ENCODE measurements at regions not wholly inside any gene's neighbourhood (a gene's known extent, or its start where the extent isn't known, plus 50 kb on each side); places are given as distances from the start of the nearest gene placed in this dataset.

- DNase-seq (ENCODE audit: low read depth in 2 of 3, low spot score in 2 of 3): no peak
Observed at GRCh38 chr5:62001640-62002039, 304.4 kb upstream of the KIF2A start.

DNA sequence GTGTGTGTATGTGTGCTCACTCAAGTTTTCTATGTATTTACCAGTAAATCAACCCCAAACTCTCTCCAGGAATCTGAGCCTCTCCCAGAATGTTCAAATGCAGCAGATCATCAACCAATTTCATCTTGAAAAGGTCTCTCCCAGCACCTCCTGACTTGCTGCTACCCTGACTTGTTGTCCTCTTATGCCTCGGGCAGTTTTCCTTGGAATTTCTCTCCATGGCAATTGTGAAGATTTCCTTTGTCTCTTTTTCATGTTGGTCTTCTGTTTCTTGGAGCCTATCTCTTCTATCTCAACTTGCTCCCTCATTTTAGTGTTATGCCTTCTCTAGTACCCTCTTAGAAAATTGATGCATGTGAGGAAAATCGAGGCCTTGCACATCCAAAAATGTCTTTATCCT lies 303.6 kb upstream of the KIF2A start:
- DNase-seq (ENCODE audit: low read depth in 2 of 3, low spot score in 2 of 3): no peak

DNA sequence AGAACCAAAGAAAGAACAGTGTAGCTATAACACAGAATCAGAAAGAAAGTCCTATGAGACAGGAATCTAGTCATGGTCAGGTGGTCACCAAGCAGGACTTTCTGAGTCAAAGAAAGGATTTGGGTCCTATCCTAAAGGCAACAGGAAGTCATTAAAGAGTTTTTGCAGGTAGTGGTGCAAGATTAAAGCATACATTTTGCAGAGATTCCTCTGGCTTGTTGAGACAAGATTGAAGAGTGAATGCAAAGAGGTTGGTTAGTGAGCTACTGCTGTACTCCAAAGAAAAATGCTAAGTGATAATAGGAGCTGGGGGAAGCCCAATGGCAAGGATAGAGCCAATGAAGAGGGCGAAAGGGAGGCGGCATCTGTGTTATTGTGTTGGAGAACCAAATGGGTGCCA lies 300.5 kb upstream of the KIF2A start:
- no peak for DNase-seq (ENCODE audit: low read depth in 2 of 3, low spot score in 2 of 3)

DNA sequence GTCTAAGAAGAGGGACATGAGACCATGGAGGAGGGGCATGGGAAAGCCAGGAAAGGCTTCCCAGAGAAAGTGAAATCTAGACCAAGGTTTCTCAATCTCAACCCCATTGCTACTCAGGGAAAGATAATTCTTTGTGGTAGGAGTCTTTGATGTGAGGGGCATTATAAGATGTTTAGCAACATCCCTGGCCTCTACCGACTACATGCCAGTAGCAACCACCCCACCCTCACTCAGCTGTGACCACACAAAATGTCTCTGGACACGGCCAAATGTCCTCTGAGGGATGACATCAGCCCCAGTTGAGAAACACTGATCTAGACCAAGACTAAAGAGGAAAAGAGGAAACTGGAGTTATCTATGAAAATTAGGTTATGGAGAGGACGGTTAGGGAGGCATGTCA lies 298.5 kb upstream of the KIF2A start:
- DNase-seq (ENCODE audit: low read depth in 2 of 3, low spot score in 2 of 3): no peak

DNA sequence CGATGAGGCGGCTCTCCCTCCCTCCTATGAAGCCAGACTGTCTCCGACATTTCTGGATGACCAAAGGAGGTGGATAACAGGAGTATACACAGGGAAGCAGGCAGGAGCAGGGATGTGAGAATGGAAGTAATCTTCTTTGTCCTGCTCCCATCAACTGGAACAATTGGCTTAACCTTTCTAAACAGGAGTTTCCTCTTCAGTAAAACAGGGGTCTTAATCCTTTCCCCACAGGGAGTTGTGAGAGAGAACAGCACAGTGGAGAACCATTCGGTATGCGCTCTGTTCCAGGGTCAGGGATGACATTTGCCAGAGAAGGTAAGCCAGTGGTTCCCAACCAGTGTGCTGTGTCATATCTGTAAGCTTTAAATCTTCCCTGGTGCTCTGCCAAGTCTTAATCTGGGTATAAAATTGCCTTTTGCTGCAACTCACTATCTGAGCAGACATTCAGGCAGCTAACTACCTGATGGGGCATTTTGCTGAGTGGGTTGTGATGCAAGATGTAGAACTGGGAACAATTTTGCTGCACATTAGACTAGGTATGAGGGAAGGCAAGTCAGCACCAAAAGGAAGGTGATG lies 294.8 kb upstream of the KIF2A start:
- DNase-seq (ENCODE audit: low read depth in 2 of 3, low spot score in 2 of 3): no peak

DNA sequence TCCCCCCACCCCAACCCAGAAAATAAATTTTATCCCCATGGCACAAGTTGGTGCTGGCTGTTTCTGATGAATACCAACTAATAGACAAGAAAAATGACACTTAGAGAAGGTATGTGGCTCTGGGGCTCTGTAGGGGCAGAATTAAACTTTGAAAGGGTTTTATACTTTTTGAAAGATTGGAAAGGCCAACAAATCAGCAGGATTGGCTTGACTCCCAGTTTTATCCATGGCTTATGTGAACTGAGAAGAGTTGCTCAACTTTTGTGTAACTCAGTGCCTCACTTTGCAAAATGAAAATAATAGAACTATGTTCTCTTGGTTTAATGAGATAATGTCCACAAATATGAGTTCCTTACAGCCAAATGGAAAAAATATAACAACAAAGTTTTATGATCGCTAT lies 288.9 kb upstream of the KIF2A start:
- no peak for DNase-seq (ENCODE audit: low read depth in 2 of 3, low spot score in 2 of 3)

DNA sequence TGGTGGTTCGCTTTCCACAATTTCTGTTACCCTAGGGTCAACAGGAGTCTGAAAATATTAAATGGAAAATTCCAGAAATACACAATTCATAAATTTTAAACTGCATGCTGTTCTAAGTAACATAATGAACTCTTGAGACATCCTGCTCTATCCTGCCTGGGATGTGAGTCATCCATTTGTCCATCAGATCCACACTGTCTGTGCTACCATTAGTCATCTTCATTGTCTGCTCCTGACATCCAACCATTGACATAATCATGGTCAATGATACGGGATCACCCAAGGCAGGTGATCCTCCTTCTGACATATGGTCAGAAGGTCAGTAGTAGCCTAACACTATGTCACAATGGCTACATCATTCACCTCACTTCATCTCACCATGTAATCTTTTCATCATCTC lies 276.7 kb upstream of the KIF2A start:
- no peak for DNase-seq (ENCODE audit: low read depth in 2 of 3, low spot score in 2 of 3)

DNA sequence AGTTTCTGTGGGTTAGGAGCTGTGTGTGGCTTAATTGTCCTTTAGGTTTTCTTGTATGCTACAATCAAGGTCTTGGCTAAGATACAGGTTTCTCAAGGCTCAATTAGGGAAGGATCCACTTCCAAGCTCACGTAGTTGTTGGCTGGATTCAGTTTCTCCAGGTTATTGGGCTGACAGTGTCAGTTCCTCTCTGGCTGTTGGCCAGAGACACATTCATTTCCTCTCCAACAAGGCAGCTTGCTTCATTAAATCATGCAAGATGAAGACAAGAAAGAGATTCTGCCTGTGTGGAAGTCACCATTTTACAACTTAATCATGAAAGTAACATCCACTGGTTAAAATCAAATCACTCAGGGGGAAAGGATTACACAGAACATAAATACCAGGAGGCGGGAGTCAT lies 275.7 kb upstream of the KIF2A start:
- DNase-seq (ENCODE audit: low read depth in 2 of 3, low spot score in 2 of 3): no peak

DNA sequence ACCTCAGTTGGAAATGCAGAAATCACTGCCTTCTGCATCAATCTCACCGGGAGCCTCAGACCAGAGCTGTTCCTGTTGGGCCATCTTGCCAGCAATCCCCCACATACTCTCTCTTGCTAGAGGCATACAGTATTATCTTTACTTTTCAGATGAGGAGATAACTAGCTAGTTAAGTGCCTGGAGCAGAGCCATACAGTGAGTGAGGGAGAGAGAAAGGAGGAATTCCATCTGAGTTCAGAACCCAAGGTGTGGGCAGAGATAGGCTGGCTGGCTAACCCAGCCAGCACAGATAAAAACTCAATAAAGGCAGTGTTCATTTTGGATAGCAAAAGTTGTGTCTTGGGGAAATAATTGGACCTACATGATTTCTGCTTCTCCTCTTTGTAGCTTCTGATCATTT lies 268.0 kb upstream of the KIF2A start:
- DNase-seq (ENCODE audit: low read depth in 2 of 3, low spot score in 2 of 3): no peak

DNA sequence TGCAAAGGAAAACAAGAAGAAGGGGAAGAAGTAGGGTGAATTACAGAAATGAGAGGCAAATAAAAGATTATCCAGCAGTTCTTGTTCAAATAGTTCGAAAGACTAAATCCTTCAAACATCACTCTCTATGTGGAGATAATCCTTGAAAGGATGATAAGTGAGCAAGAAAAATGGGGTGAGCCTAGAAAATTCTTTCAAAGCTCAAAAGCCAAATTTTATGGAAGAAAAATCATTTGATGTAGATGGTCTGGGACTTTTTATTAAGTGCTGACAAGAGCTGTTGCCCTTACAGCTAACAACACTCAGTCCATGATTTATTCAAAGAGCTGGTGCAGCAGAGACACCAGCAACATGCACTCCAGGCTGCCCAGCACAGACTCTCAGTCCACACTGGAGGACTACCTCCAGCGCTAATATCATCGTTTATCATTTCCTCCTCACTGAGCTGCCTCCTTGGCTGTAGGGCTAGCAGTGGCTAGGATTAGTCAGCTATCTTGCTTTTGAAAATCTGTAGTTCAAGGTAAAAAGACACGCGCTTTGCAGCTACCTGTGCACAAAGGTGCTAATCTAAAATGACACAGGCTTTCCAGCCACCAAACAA lies 264.8 kb upstream of the KIF2A start:
- no peak for DNase-seq (ENCODE audit: low read depth in 2 of 3, low spot score in 2 of 3)

DNA sequence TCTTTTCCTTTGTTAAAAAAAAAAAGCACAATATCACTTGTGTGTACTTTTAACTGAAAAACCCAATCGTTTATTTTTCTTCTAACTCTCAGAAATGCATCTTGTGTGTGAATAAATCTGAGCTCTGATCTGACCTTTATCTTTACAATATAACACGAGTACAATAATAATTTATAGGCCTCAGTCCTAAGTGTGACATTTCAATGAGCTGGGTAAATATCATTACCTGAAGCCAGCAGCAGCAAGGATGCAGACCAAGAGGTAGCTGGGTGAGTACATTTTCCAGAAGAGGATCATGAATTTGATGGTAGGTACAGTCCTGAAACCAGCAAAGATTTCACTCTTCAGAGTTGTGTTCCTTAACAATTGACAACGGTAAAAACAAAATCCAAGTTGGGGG lies 264.0 kb upstream of the KIF2A start:
- DNase-seq (ENCODE audit: low read depth in 2 of 3, low spot score in 2 of 3): no peak

- no peak for DNase-seq (ENCODE audit: low read depth in 2 of 3, low spot score in 2 of 3)
Observed at GRCh38 chr5:62043289-62044280, 262.4 kb upstream of the KIF2A start.

DNA sequence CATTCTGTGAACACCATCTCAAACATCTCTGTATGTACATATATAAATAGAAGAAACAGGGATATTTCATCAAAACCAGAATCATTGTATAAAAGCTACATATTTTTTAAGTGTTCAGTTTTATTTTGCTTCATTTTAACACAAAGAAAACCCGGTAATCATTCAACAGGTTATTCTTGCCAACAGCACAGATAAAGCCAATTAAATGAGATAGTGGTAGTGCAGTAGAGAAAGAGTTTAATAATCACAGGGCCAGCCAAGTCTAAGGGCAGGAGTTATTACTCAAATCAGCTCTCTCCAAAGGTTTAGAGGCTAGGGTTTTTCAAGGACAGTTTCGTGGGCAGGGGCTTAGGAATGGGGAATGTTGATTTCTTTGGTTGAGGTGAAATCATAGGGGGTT lies 261.0 kb upstream of the KIF2A start:
- no peak for DNase-seq (ENCODE audit: low read depth in 2 of 3, low spot score in 2 of 3)

- DNase-seq (ENCODE audit: low read depth in 2 of 3, low spot score in 2 of 3): no peak
Observed at GRCh38 chr5:62046191-62046590, 259.8 kb upstream of the KIF2A start.

- DNase-seq (ENCODE audit: low read depth in 2 of 3, low spot score in 2 of 3): no peak
Observed at GRCh38 chr5:62051747-62052146, 254.3 kb upstream of the KIF2A start.

GRCh38 chr5:62059960-62060359 lies 246.0 kb upstream of the KIF2A start:
- DNase-seq (ENCODE audit: low read depth in 2 of 3, low spot score in 2 of 3): no peak

DNA sequence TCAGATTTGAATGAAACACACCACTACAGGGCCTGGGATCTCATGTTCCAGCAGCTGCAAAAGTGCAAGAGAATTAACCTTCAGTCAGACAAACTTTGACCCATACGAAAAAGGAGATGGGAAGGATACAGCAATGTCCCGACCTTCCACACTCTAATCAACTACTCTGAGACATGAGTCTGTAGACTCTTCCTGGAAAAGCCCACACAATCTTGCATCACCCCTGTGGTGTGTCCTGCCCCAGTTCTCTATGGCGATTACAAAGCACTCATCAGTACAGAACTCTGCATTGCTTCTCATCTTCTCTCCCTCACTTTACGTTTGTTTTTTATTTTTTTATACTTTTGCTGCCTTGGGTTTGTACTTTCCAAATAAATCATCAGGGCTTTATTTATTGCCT lies 241.0 kb upstream of the KIF2A start:
- no peak for DNase-seq (ENCODE audit: low read depth in 2 of 3, low spot score in 2 of 3)

DNA sequence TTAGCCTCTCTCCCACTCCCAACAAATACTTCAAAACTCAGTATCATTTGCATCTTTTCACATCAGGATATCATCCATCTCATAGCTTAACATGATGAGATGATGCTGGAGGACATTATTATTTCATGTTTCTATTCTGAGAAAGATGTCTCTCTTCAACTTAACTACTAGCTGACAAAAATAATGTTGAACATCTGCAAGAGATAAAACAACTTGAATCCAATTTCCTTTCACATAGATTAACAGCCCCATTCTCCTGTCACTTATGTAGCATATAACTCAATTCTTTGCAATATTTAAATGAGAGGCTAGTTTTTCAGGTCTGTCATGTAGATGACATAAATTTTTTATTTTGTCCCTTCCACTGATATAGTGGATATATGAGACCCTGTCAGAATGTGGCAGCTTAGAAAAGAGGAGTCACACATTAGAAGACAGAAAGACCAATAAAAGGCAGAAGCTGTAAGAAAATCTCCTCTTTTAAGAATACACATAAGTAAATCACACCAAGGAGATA lies 239.2 kb upstream of the KIF2A start:
- no peak for DNase-seq (ENCODE audit: low read depth in 2 of 3, low spot score in 2 of 3)

GRCh38 chr5:62068554-62068953 lies 237.5 kb upstream of the KIF2A start:
- no peak for DNase-seq (ENCODE audit: low read depth in 2 of 3, low spot score in 2 of 3)

- no peak for DNase-seq (ENCODE audit: low read depth in 2 of 3, low spot score in 2 of 3)
Observed at GRCh38 chr5:62077387-62077786, 228.6 kb upstream of the KIF2A start.

DNA sequence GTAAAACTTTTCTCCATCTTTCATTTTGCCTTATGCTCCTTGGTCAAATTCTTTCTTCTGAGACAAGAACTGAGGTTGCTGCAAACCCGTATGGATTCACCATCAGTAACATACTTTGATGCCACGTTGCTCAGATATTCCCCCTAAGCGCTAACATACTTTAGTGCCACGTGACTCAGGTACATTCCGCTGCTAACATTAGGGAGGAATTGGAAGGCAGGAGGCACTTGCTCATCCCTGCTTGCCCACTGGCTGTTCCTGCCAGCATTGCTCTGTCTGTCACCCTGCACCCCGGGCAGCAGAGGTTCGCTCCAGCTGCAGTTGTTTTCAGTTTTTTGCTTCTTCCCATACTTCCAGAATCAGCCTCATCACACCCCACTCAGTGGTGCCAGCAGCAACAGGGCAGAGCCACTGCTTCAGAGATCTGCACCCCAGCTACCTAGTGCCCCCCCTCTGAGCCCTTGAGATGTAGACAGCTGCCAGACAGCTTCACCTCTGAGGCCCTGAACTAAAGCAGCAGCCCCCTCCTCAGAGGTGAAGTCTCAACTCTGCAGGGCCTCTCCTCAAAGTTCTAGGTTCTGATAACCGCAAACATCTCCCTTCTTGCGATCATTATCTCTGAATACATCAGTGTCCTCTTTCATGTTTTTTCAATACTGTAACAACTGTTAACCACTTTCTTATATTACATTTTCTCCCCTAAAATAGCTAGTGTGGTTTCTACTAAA lies 228.0 kb upstream of the KIF2A start:
- DNase-seq (ENCODE audit: low read depth in 2 of 3, low spot score in 2 of 3): no peak
